ENCODE measurements at regions not wholly inside any gene's neighbourhood (a gene's known extent, or its start where the extent isn't known, plus 50 kb on each side); places are given as distances from the start of the nearest gene placed in this dataset.

DNA sequence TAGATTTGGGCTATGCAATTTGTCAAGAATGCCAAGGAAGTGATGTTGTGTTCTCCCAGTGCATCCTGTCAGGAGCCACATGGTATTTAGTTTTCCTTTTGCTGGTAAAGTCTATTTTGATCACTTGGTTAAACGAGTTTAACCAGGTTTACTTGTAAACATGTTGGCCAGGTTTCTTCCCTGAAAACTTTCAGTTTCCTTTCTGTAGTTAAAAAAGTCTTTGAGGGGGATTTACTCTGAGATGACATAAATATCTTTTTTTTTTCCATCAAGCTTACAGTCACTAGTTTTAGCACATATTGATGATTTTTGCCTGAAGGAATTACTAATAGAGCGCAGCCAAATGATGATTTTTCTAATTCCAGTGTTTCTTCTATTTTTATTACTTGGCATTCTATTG, 320.5 kb downstream of the PHF14 start:
- TF ChIP-seq, protein P1, sequence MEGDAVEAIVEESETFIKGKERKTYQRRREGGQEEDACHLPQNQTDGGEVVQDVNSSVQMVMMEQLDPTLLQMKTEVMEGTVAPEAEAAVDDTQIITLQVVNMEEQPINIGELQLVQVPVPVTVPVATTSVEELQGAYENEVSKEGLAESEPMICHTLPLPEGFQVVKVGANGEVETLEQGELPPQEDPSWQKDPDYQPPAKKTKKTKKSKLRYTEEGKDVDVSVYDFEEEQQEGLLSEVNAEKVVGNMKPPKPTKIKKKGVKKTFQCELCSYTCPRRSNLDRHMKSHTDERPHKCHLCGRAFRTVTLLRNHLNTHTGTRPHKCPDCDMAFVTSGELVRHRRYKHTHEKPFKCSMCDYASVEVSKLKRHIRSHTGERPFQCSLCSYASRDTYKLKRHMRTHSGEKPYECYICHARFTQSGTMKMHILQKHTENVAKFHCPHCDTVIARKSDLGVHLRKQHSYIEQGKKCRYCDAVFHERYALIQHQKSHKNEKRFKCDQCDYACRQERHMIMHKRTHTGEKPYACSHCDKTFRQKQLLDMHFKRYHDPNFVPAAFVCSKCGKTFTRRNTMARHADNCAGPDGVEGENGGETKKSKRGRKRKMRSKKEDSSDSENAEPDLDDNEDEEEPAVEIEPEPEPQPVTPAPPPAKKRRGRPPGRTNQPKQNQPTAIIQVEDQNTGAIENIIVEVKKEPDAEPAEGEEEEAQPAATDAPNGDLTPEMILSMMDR (IDR thresholded peaks at IDR 0.05 in 2 of 3, conservative IDR thresholded peaks at IDR 0.05 in 1 of 3; ENCODE audit: borderline replicate concordance in 1 of 3, insufficient read depth in 1 of 3, low read depth in 2 of 3, low read length in 2 of 3): no peak
- TF ChIP-seq, protein P2, sequence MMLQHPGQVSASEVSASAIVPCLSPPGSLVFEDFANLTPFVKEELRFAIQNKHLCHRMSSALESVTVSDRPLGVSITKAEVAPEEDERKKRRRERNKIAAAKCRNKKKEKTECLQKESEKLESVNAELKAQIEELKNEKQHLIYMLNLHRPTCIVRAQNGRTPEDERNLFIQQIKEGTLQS (IDR thresholded peaks at IDR 0.05): no peak
- TF ChIP-seq YY1 (IDR thresholded peaks at IDR 0.05; ENCODE audit: extremely low read depth, insufficient replicate concordance, low read depth, low read length) (no peak), POLR2A (IDR thresholded peaks at IDR 0.05; ENCODE audit: borderline replicate concordance, extremely low read depth, insufficient read depth, insufficient read length) (no peak), EZH2phosphoT487 (IDR thresholded peaks at IDR 0.05; ENCODE audit: borderline replicate concordance) (no peak), RAD21 (IDR thresholded peaks at IDR 0.05; ENCODE audit: low read depth) (no peak), SRF (IDR thresholded peaks at IDR 0.05; ENCODE audit: low read depth) (no peak), ZNF274 (IDR thresholded peaks at IDR 0.05; ENCODE audit: low read depth, low read length) (no peak)

Measured in HCT116 (cell line).